ENCODE measurements at regions not wholly inside any gene's neighbourhood (a gene's known extent, or its start where the extent isn't known, plus 50 kb on each side); places are given as distances from the start of the nearest gene placed in this dataset.

DNA sequence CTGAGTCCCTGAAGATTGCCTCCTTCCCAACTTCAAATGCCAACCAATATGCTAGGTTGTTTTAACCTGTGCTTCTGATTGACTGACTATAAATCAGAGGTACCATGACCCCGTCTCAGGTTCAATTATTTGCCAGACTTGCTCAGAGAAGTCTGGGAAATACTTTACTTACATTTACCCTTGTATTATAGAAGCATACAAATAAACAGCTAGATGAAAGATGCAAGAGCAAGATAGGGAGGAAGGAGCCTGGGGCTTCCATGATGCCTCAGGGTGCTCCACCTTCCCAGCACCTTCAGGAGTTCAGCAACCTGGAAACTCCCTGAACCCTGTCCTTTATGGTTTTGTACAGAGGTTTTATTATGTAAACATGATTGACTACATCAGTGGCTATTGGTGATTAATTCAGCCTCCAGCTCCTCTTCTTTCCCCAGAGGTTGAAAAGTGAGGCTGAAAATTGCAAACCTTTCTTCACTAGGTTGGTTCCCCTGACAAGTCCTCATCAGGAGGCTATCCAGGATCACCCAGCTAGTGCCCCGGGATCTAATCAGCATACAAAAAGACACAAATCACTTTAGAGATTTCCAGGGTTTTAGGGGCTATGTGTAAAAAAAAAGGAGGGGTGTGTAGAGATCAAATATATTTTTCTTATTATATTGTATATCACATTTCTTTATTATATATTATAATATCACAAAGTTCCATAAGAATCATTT, 547.7 kb downstream of the EPM2A start:
- TF ChIP-seq, protein P1, sequence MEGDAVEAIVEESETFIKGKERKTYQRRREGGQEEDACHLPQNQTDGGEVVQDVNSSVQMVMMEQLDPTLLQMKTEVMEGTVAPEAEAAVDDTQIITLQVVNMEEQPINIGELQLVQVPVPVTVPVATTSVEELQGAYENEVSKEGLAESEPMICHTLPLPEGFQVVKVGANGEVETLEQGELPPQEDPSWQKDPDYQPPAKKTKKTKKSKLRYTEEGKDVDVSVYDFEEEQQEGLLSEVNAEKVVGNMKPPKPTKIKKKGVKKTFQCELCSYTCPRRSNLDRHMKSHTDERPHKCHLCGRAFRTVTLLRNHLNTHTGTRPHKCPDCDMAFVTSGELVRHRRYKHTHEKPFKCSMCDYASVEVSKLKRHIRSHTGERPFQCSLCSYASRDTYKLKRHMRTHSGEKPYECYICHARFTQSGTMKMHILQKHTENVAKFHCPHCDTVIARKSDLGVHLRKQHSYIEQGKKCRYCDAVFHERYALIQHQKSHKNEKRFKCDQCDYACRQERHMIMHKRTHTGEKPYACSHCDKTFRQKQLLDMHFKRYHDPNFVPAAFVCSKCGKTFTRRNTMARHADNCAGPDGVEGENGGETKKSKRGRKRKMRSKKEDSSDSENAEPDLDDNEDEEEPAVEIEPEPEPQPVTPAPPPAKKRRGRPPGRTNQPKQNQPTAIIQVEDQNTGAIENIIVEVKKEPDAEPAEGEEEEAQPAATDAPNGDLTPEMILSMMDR (IDR thresholded peaks at IDR 0.05; ENCODE audit: low read depth, low read length, missing input control), result no peak
- no peak for TF ChIP-seq TAF1 (conservative IDR thresholded peaks at IDR 0.05)
- TF ChIP-seq SP1 (IDR thresholded peaks at IDR 0.05), result no peak
- TF ChIP-seq EGR1 (IDR thresholded peaks at IDR 0.05; ENCODE audit: low read depth in 2 of 2), result no peak
- TF ChIP-seq, protein P2, sequence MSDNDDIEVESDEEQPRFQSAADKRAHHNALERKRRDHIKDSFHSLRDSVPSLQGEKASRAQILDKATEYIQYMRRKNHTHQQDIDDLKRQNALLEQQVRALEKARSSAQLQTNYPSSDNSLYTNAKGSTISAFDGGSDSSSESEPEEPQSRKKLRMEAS (IDR thresholded peaks at IDR 0.05), result no peak
- no peak for TF ChIP-seq YY1 (IDR thresholded peaks at IDR 0.05)

All from liver (tissue), 3 donors.